ENCODE measurements at regions not wholly inside any gene's neighbourhood (a gene's known extent, or its start where the extent isn't known, plus 50 kb on each side); places are given as distances from the start of the nearest gene placed in this dataset.
"Not testable (repeated sequence)": the region's sequence is repeated elsewhere in the genome, so short reads cannot be mapped to it uniquely, and the experiment has no call there.

GRCh38 chr15:55077052-55077451 lies 119.7 kb downstream of the RSL24D1 start:
- Mint-ChIP-seq H3K4me1 (peaks cover 0 to 11% (median 9%) of the 10 kb centered on the region in 4 donors), H3K9me3 (peaks cover 0 to 17% (median 6%) of the 10 kb centered on the region in 8 donors), H3K4me3 (peak overlapping the region in 6 of 8 donors; percentile 4 to 61 (median 26)), H3K27ac (peak overlapping the region in 4 of 7 donors; percentile 10 to 77 (median 36))
- H3K4me1 ChIP-seq (ENCODE audit: insufficient read depth, low read length): peaks cover 11% of the 10 kb centered on the region
- DNase-seq: peak in 3 of 5 donors; percentile 2 to 16 (median 7)
- H3K27me3 Mint-ChIP-seq; H3K27ac ChIP-seq (ENCODE audit: low read depth, low read length); H3K9me3 ChIP-seq (ENCODE audit: control insufficient read depth in 1 of 2, low read length in 2 of 2); POLR2A ChIA-PET (ENCODE audit: partially characterized antibody); H3K36me3 Mint-ChIP-seq; H3K36me3 ChIP-seq (ENCODE audit: insufficient read depth, low read length); H3K4me3 ChIP-seq (ENCODE audit: low read length in 2 of 2); CTCF ChIA-PET (ENCODE audit: partially characterized antibody); intact Hi-C loops (cut with micrococcal nuclease); H3K27me3 ChIP-seq (ENCODE audit: insufficient read depth, low read length): not testable (repeated sequence)

GRCh38 chr15:55074431-55074830 lies 122.3 kb downstream of the RSL24D1 start:
- no peak overlapping the region for H3K27ac ChIP-seq (ENCODE audit: low read depth, low read length)
- peaks cover 0 to 11% (median 9%) of the 10 kb centered on the region in 4 donors for H3K4me1 Mint-ChIP-seq
- no peak overlapping the region for H3K4me3 Mint-ChIP-seq
- H3K36me3 Mint-ChIP-seq: no peaks in the 10 kb centered on the region
- intact Hi-C loops (cut with micrococcal nuclease): no loop called here
- H3K27me3 Mint-ChIP-seq: no peaks in the 10 kb centered on the region
- no peaks in the 10 kb centered on the region for H3K36me3 ChIP-seq (ENCODE audit: insufficient read depth, low read length)
- CTCF ChIA-PET (ENCODE audit: partially characterized antibody): no interaction called here
- H3K4me3 ChIP-seq (ENCODE audit: low read length in 2 of 2): no peak overlapping the region
- H3K9me3 ChIP-seq (ENCODE audit: control insufficient read depth in 1 of 2, low read length in 2 of 2): no peaks in the 10 kb centered on the region
- H3K27me3 ChIP-seq (ENCODE audit: insufficient read depth, low read length): no peaks in the 10 kb centered on the region
- H3K9me3 Mint-ChIP-seq: peaks cover 0 to 17% (median 6%) of the 10 kb centered on the region in 8 donors
- DNase-seq: no peak
- POLR2A ChIA-PET (ENCODE audit: partially characterized antibody): no interaction called here
- H3K4me1 ChIP-seq (ENCODE audit: insufficient read depth, low read length): peaks cover 11% of the 10 kb centered on the region
- no peak overlapping the region for H3K27ac Mint-ChIP-seq

GRCh38 chr15:55063970-55064369 lies 132.8 kb downstream of the RSL24D1 start:
- H3K9me3 Mint-ChIP-seq: peaks cover 0 to 23% (median 19%) of the 10 kb centered on the region in 8 donors
- POLR2A ChIA-PET (ENCODE audit: partially characterized antibody); H3K4me1 Mint-ChIP-seq; intact Hi-C loops (cut with micrococcal nuclease); H3K36me3 ChIP-seq (ENCODE audit: insufficient read depth, low read length); H3K27me3 Mint-ChIP-seq; H3K36me3 Mint-ChIP-seq; CTCF ChIA-PET (ENCODE audit: partially characterized antibody); H3K27ac ChIP-seq (ENCODE audit: low read depth, low read length); DNase-seq; H3K27me3 ChIP-seq (ENCODE audit: insufficient read depth, low read length); H3K4me3 ChIP-seq (ENCODE audit: low read length in 2 of 2); H3K9me3 ChIP-seq (ENCODE audit: control insufficient read depth in 1 of 2, low read length in 2 of 2); H3K4me1 ChIP-seq (ENCODE audit: insufficient read depth, low read length); H3K27ac Mint-ChIP-seq; H3K4me3 Mint-ChIP-seq: not testable (repeated sequence)

GRCh38 chr15:55060836-55061235 lies 135.9 kb downstream of the RSL24D1 start:
- H3K27ac ChIP-seq (ENCODE audit: low read depth, low read length): no peak overlapping the region
- H3K27me3 ChIP-seq (ENCODE audit: insufficient read depth, low read length): no peaks in the 10 kb centered on the region
- ChIA-PET CTCF (ENCODE audit: partially characterized antibody) (no interaction called here), POLR2A (ENCODE audit: partially characterized antibody) (no interaction called here)
- Mint-ChIP-seq H3K27ac (no peak overlapping the region), H3K27me3 (peaks cover 4 to 10% of the 10 kb centered on the region in 2 donors), H3K9me3 (peaks cover 2 to 23% (median 19%) of the 10 kb centered on the region in 8 donors), H3K4me3 (no peak overlapping the region), H3K4me1 (no peaks in the 10 kb centered on the region), H3K36me3 (peaks cover 1 to 6% of the 10 kb centered on the region in 2 donors)
- DNase-seq: no peak
- H3K36me3 ChIP-seq (ENCODE audit: insufficient read depth, low read length): no peaks in the 10 kb centered on the region
- H3K4me1 ChIP-seq (ENCODE audit: insufficient read depth, low read length): no peaks in the 10 kb centered on the region
- intact Hi-C loops (cut with micrococcal nuclease): no loop called here
- no peaks in the 10 kb centered on the region for H3K9me3 ChIP-seq (ENCODE audit: control insufficient read depth in 1 of 2, low read length in 2 of 2)
- H3K4me3 ChIP-seq (ENCODE audit: low read length in 2 of 2): no peak overlapping the region

- no peak for DNase-seq
- Mint-ChIP-seq H3K4me1 (no peaks in the 10 kb centered on the region), H3K27ac (no peak overlapping the region), H3K36me3 (no peaks in the 10 kb centered on the region), H3K4me3 (no peak overlapping the region), H3K9me3 (peaks cover 0 to 5% (median 1%) of the 10 kb centered on the region in 8 donors), H3K27me3 (peaks cover 2 to 3% of the 10 kb centered on the region in 2 donors)
- CTCF ChIA-PET (ENCODE audit: partially characterized antibody): interaction anchor here (1.1 kb wide), 1 partner anchor 14 kb away, joined by 3 read pairs; no protein-coding TSS in a partner anchor
- POLR2A ChIA-PET (ENCODE audit: partially characterized antibody): no interaction called here
- no peaks in the 10 kb centered on the region for H3K4me1 ChIP-seq (ENCODE audit: insufficient read depth, low read length)
- no peaks in the 10 kb centered on the region for H3K36me3 ChIP-seq (ENCODE audit: insufficient read depth, low read length)
- H3K4me3 ChIP-seq (ENCODE audit: low read length in 2 of 2): no peak overlapping the region
- H3K27me3 ChIP-seq (ENCODE audit: insufficient read depth, low read length): no peaks in the 10 kb centered on the region
- intact Hi-C loops (cut with micrococcal nuclease): no loop called here
- H3K9me3 ChIP-seq (ENCODE audit: control insufficient read depth in 1 of 2, low read length in 2 of 2): no peaks in the 10 kb centered on the region
- H3K27ac ChIP-seq (ENCODE audit: low read depth, low read length): no peak overlapping the region
Measured at GRCh38 chr15:55056500-55056899, 140.2 kb downstream of the RSL24D1 start.

GRCh38 chr15:55044162-55044561 lies 152.6 kb downstream of the RSL24D1 start:
- POLR2A ChIA-PET (ENCODE audit: partially characterized antibody): no interaction called here

GRCh38 chr15:55037071-55037470 lies 159.7 kb downstream of the RSL24D1 start:
- Histone ChIP-seq H3K4me3 (ENCODE audit: low read length in 2 of 2) (no peak overlapping the region), H3K27ac (ENCODE audit: low read depth, low read length) (no peak overlapping the region), H3K27me3 (ENCODE audit: insufficient read depth, low read length) (no peaks in the 10 kb centered on the region), H3K4me1 (ENCODE audit: insufficient read depth, low read length) (no peaks in the 10 kb centered on the region), H3K36me3 (ENCODE audit: insufficient read depth, low read length) (no peaks in the 10 kb centered on the region), H3K9me3 (ENCODE audit: control insufficient read depth in 1 of 2, low read length in 2 of 2) (no peaks in the 10 kb centered on the region)
- ChIA-PET POLR2A (ENCODE audit: partially characterized antibody) (no interaction called here), CTCF (ENCODE audit: partially characterized antibody) (no interaction called here)
- no peak overlapping the region for H3K4me3 Mint-ChIP-seq
- H3K4me1 Mint-ChIP-seq: no peaks in the 10 kb centered on the region
- DNase-seq: no peak
- no peaks in the 10 kb centered on the region for H3K36me3 Mint-ChIP-seq
- H3K9me3 Mint-ChIP-seq: peaks cover 0 to 2% (median 0%) of the 10 kb centered on the region in 8 donors
- peaks cover 0 to 1% of the 10 kb centered on the region in 2 donors for H3K27me3 Mint-ChIP-seq
- intact Hi-C loops (cut with micrococcal nuclease): no loop called here
- H3K27ac Mint-ChIP-seq: no peak overlapping the region

More at GRCh38 chr15:55044162-55044561, 152.6 kb downstream of the RSL24D1 start:
- Histone ChIP-seq H3K4me1 (ENCODE audit: insufficient read depth, low read length) (no peaks in the 10 kb centered on the region), H3K9me3 (ENCODE audit: control insufficient read depth in 1 of 2, low read length in 2 of 2) (no peaks in the 10 kb centered on the region), H3K27me3 (ENCODE audit: insufficient read depth, low read length) (no peaks in the 10 kb centered on the region), H3K27ac (ENCODE audit: low read depth, low read length) (no peak overlapping the region), H3K4me3 (ENCODE audit: low read length in 2 of 2) (no peak overlapping the region), H3K36me3 (ENCODE audit: insufficient read depth, low read length) (no peaks in the 10 kb centered on the region)
- intact Hi-C loops (cut with micrococcal nuclease): no loop called here
- H3K27me3 Mint-ChIP-seq: peaks cover 8 to 15% of the 10 kb centered on the region in 2 donors
- DNase-seq: no peak
- peaks cover 0 to 2% (median 0%) of the 10 kb centered on the region in 8 donors for H3K9me3 Mint-ChIP-seq
- no peaks in the 10 kb centered on the region for H3K4me1 Mint-ChIP-seq
- CTCF ChIA-PET (ENCODE audit: partially characterized antibody): no interaction called here
- H3K4me3 Mint-ChIP-seq: no peak overlapping the region
- no peaks in the 10 kb centered on the region for H3K36me3 Mint-ChIP-seq
- no peak overlapping the region for H3K27ac Mint-ChIP-seq

GRCh38 chr15:55035749-55036148 lies 161.0 kb downstream of the RSL24D1 start:
- H3K36me3 ChIP-seq (ENCODE audit: insufficient read depth, low read length): no peaks in the 10 kb centered on the region
- H3K9me3 ChIP-seq (ENCODE audit: control insufficient read depth in 1 of 2, low read length in 2 of 2): no peaks in the 10 kb centered on the region
- ChIA-PET CTCF (ENCODE audit: partially characterized antibody) (no interaction called here), POLR2A (ENCODE audit: partially characterized antibody) (no interaction called here)
- Mint-ChIP-seq H3K27me3 (peaks cover 0 to 1% of the 10 kb centered on the region in 2 donors), H3K4me3 (no peak overlapping the region), H3K36me3 (no peaks in the 10 kb centered on the region), H3K4me1 (no peaks in the 10 kb centered on the region), H3K9me3 (no peaks in the 10 kb centered on the region), H3K27ac (no peak overlapping the region)
- H3K27me3 ChIP-seq (ENCODE audit: insufficient read depth, low read length): no peaks in the 10 kb centered on the region
- intact Hi-C loops (cut with micrococcal nuclease): no loop called here
- no peak overlapping the region for H3K27ac ChIP-seq (ENCODE audit: low read depth, low read length)
- H3K4me3 ChIP-seq (ENCODE audit: low read length in 2 of 2): no peak overlapping the region
- DNase-seq: no peak
- H3K4me1 ChIP-seq (ENCODE audit: insufficient read depth, low read length): no peaks in the 10 kb centered on the region

Measured in CD4-positive, alpha-beta memory T cell (primary cell).